ENCODE measurements at regions not wholly inside any gene's neighbourhood (a gene's known extent, or its start where the extent isn't known, plus 50 kb on each side); places are given as distances from the start of the nearest gene placed in this dataset.

GRCh38 chr10:78914502-78915189, 154.1 kb upstream of the ZMIZ1 start:
- Histone ChIP-seq H3F3A (ENCODE audit: insufficient read depth, low read depth) (no peaks in the 10 kb centered on the region), H3K79me2 (ENCODE audit: low read depth) (no peaks in the 10 kb centered on the region), H3K4me2 (no peak overlapping the region), H3K27ac (no peak overlapping the region), H3K4me1 (replicated peaks; ENCODE audit: insufficient read depth) (no peaks in the 10 kb centered on the region), H3K9me3 (ENCODE audit: insufficient read depth, low read depth) (no peaks in the 10 kb centered on the region), H2AFZ (no peak overlapping the region), H4K20me1 (ENCODE audit: insufficient read depth) (no peaks in the 10 kb centered on the region), H3K36me3 (ENCODE audit: low read depth) (no peaks in the 10 kb centered on the region), H3K4me3 (no peak overlapping the region), H3K9me2 (ENCODE audit: insufficient read depth) (no peaks in the 10 kb centered on the region), H3K27me3 (ENCODE audit: insufficient read depth, low read depth) (no peaks in the 10 kb centered on the region)
- intact Hi-C loops (cut with micrococcal nuclease; ENCODE audit: unreplicated experiment), result no loop called here
- no peak for TF ChIP-seq CTCF (conservative IDR thresholded peaks at IDR 0.05)
- no peak for TF ChIP-seq EZH2 (IDR thresholded peaks at IDR 0.05; ENCODE audit: low read depth)
- no peak for DNase-seq
- ChIA-PET CTCF (interaction anchor here (0.5 kb wide), 1 partner anchor 171 kb away, joined by 5 read pairs; no protein-coding TSS in a partner anchor), POLR2A (ENCODE audit: unreplicated experiment) (no interaction called here)
- no TSS peak for BruUV-seq (replicated peaks)

GRCh38 chr10:78915190-78915518, 153.6 kb upstream of the ZMIZ1 start:
- Histone ChIP-seq H3K79me2 (ENCODE audit: low read depth) (no peaks in the 10 kb centered on the region), H3K9me3 (ENCODE audit: insufficient read depth, low read depth) (no peaks in the 10 kb centered on the region), H3K4me1 (replicated peaks; ENCODE audit: insufficient read depth) (no peaks in the 10 kb centered on the region), H2AFZ (no peak overlapping the region), H3K9me2 (ENCODE audit: insufficient read depth) (no peaks in the 10 kb centered on the region), H3F3A (ENCODE audit: insufficient read depth, low read depth) (no peaks in the 10 kb centered on the region), H3K27ac (no peak overlapping the region), H3K4me3 (no peak overlapping the region), H3K4me2 (no peak overlapping the region), H3K27me3 (ENCODE audit: insufficient read depth, low read depth) (no peaks in the 10 kb centered on the region), H4K20me1 (ENCODE audit: insufficient read depth) (no peaks in the 10 kb centered on the region), H3K36me3 (ENCODE audit: low read depth) (no peaks in the 10 kb centered on the region)
- no TSS peak for BruUV-seq (replicated peaks)
- ChIA-PET CTCF (no interaction called here), POLR2A (ENCODE audit: unreplicated experiment) (no interaction called here)
- DNase-seq, result no peak
- intact Hi-C loops (cut with micrococcal nuclease; ENCODE audit: unreplicated experiment), result no loop called here
- TF ChIP-seq EZH2 (IDR thresholded peaks at IDR 0.05; ENCODE audit: low read depth) (no peak), CTCF (conservative IDR thresholded peaks at IDR 0.05) (no peak)

GRCh38 chr10:78916227-78916626, 152.5 kb upstream of the ZMIZ1 start:
- CTCF ChIA-PET, result no interaction called here
- no peak for DNase-seq
- no peak overlapping the region for H3K27ac ChIP-seq
- intact Hi-C loops (cut with micrococcal nuclease; ENCODE audit: unreplicated experiment), result no loop called here
- H3K27me3 ChIP-seq (ENCODE audit: insufficient read depth, low read depth), result no peaks in the 10 kb centered on the region
- POLR2A ChIA-PET (ENCODE audit: unreplicated experiment), result interaction anchor here (0.6 to 0.7 kb wide), 2 partner anchors 49 to 277 kb away, joined by 3 to 9 read pairs; no protein-coding TSS in a partner anchor
- no peaks in the 10 kb centered on the region for H4K20me1 ChIP-seq (ENCODE audit: insufficient read depth)
- H3K79me2 ChIP-seq (ENCODE audit: low read depth), result no peaks in the 10 kb centered on the region
- no peaks in the 10 kb centered on the region for H3K4me1 ChIP-seq (replicated peaks; ENCODE audit: insufficient read depth)
- no peaks in the 10 kb centered on the region for H3K9me3 ChIP-seq (ENCODE audit: insufficient read depth, low read depth)
- no peaks in the 10 kb centered on the region for H3K9me2 ChIP-seq (ENCODE audit: insufficient read depth)
- H3K36me3 ChIP-seq (ENCODE audit: low read depth), result no peaks in the 10 kb centered on the region
- H3K4me3 ChIP-seq, result no peak overlapping the region
- no peaks in the 10 kb centered on the region for H3F3A ChIP-seq (ENCODE audit: insufficient read depth, low read depth)
- no peak overlapping the region for H2AFZ ChIP-seq
- BruUV-seq (replicated peaks), result no TSS peak
- no peak overlapping the region for H3K4me2 ChIP-seq
- TF ChIP-seq EZH2 (IDR thresholded peaks at IDR 0.05; ENCODE audit: low read depth) (no peak), CTCF (conservative IDR thresholded peaks at IDR 0.05) (no peak)

All from PC-9 (cell line).